ENCODE measurements at regions not wholly inside any gene's neighbourhood (a gene's known extent, or its start where the extent isn't known, plus 50 kb on each side); places are given as distances from the start of the nearest gene placed in this dataset.

DNA sequence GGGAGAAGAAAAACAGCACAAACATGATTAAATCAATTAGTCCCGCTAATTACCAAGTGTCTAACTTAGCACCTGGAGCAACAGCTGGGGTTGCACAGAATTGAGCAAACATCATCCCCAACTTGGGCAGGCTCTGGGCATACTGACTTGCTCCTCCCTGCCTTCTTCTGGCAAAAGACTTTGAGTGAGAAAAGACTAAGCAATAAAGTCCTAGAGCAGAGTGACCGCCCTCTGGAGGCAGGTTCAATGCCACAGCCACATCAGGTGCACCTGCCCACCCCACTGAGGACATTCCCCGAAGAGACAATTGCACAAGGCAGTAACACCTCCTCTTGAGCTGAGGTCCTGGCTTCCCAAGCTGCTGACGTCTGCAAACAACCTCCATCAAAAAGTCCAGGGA, 358.3 kb downstream of the SOX9 start:
- no peak for DNase-seq

DNA sequence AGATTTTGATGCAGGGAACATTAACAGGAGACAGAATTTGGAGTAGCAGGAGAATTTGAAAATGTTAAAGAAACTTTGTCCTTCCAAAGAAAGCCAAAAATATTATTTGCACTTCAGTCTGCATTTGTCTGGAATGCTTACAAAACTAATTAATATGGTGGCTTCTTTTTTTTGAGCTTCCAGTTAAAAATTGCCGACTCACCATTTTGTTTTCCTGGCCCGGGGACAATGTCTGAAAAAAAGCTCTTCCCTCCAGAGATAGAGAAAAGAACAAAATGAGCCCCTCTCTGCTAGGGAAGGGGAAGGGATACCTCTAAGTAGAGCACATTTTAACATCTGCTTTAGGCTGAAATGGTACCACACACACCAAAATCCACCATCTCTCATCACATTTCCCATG, 360.8 kb downstream of the SOX9 start:
- DNase-seq: no peak

DNA sequence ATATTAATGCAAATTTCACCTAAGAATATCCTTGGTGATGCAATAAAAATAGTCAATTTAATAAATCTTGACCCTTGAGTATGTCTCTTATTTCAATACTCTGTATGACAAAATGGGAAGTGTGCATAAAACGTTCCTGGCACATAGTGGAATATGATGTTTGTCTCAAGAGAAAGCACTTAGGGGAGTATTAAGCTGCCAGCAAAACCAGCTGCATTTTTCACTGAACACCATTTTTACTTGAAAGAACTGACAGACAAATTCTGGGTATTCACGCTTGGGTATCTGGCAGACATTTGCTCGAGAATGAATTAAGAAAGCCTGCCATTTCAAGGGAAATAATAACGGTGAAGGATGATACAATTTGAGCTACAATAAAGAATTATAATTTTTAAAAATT, 364.8 kb downstream of the SOX9 start:
- no peak for DNase-seq

DNA sequence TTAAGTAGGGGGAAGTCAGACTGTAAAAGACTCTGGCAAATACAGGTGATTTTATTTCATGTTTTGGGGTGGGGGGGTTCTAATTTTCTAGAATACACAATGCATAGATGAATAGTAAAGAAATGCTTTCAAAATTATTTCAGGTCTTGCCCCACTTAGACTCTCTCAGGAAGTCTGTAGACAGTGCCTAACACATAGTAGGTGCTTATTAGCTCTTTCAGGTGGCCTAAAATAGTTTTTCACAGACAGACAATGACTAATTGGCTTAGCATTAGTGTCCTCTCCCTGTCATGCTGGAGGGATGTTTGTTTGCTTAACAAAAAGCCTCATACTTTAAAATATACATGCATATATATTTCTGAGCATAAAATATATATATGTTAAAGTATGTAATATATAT, 366.0 kb downstream of the SOX9 start:
- no peak for DNase-seq

DNA sequence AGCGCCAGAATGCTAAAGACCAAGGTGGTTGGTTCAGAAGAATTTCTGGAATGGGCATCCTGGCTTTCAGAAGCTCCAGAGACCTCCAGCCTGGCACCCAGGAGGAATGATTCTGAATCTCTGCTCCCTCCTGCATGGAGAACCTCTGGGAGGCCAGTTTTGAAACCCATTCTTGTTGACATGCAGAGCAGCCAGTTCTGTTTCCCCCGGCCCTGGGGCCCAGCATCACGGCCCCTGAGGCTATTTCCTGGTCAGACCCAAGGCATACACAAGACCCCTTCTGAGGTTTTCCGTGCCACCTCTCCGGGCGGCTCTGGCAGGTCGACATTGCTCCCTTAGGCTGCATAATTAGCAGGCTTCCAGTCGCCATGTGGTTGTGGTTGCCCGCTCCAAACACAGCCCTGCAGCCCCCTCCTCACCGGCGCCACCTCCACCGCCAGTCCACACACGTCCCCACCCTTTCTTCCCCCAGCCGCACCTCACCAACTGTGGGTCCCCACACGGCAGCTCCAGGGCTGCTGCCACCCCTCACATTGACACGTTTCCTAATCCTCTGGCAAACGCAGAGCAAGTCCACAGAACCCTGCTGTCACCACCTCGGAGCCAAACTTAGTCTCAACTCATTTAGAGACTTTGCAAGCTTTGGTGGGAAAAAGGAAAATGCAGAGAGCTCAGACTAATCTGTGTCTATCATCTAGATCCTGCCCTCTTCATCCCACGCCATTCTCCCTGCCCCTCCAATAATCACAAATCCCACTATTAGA, 367.1 kb downstream of the SOX9 start:
- no peak for DNase-seq

DNA sequence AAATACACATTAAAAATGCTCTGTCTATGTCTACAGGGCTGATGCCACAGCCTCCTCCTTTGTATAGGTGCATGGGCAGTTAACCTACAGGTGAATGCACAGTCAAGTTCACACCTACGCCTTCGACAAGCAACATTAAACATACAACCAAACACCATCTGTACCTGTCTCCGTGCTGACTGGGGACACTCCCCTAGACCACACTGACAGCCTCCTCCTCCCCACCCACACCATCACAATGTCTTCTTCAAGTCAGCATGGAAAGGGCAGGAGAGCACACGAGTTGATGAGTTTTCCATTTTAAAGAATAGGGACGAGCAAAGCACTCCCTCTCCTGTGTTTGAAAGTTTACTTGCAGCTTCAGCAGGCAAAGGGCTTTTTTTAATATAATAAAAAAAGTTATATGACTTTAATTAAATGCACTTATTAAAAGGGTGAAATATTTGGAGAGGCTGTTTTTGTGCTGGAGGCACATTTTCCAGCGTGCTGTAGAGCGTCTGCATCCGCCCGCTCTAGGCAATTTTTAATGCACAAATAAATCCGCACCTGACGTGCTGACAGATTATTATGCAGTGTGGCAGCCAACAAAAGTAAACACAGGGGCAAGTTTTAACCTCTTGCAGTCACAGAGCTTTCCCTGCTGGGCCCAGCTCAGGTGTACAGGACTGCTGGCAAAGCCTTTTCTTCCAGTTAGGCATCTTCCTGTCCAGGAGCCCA, 367.9 kb downstream of the SOX9 start:
- no peak for DNase-seq

DNA sequence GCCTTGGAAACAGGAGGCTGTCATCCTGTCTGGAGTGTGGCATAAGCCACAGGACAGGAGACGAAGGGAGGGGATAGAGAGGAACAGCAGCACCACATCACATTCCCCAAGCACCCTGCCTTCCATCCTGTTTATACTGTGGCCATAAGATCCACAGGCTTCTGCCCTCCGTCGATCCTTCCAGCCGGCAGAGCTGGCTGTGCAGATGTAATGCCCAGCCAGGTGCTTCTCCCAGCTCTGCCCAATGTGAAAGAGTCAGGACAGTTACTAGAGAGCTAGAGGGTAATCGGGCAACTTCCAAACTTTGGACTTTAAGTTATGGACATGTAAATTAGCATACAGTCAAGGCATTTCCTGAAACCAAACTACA, 368.4 kb downstream of the SOX9 start:
- DNase-seq: no peak

DNA sequence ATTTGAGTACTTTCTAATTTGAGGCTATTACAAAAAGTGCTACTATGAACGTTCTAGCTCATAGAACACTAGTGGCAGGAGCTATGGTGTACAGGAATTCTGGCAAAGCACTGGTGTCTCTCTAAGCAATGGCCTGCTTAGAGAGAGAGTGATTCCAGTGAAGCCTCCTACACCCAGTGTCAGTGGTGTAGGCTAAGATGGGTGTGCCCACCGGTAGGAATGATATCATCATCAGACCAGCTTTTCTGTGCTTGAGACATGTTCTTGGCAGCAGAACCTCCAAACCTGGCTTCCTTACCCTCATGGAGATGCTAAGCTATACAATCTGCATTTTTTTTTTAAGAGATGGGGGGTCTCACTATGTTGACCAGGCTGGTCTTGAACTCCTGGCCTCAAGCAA, 370.3 kb downstream of the SOX9 start:
- no peak for DNase-seq

DNA sequence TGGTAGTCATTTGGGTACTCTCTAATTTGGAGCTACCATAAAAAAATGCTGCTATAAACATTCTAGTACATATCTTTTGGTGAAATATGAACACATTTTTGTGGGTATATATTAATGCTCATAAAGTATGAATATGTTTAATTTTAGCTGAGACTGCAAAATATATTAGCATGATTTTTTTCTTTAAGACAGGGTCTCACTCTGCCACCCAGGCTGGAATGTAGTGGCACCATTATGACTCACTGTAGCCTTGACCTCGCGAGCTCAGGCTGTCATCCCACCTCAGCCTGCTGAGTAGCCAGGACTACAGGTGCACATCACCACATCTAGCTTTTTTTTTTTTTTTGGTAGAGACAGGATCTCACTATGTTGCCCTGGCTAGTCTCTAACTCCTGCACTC, 371.7 kb downstream of the SOX9 start:
- no peak for DNase-seq

DNA sequence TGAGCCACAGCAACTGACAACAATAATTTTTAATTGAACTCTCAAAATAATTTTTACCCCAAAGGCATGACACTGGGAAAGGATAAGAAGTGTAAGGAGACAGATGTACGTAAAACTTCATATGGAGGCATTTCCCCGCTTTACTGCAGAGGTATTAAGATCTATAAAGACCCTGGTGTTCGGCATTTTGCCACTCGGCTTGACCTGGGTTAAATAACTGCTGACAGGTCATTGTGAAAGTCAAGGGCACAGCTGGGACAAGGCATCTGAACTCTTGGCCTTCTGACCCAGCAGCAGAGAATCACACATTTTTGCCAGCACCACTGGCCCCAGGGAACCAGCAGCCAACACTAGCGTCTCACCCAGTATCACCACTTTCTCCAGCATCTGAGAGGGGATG, 372.1 kb downstream of the SOX9 start:
- no peak for DNase-seq

DNA sequence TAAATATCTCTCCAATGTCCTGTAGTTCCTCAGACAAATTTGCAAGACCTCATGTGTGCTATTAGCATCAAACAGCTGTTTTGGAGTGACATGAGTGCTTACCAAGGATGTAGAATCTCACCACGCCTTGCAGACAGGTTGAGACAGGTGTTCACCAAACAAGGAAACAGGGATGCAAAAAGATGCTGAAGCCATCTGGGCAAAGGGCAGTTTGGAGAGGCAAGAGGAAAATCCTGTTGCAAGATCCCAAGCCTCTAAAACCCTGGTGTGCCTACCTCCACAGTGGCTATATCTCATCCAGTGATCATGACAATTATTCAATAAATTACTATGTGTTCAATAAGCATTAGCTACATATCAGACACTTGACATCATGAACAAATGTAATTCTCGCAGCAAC, 373.7 kb downstream of the SOX9 start:
- DNase-seq: no peak

DNA sequence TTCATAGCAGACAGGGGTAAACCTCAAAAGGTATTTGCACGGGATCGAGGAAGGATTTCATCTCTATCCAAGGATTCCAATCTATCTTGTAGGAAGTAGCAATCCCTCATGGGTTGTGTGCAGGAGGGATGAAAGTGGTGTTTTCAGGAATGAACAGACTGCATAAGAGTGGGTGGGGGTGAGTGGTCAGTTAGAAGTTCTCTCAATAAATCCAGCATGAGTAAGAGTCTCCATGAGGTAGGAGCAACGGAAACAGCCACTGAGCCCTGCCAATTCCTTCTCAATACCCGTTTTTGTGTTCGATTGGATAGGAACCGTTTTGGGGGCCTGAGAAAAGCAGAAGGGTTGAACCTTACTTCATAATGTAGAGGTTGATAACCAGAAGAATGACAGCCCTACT, 375.6 kb downstream of the SOX9 start:
- DNase-seq: no peak

DNA sequence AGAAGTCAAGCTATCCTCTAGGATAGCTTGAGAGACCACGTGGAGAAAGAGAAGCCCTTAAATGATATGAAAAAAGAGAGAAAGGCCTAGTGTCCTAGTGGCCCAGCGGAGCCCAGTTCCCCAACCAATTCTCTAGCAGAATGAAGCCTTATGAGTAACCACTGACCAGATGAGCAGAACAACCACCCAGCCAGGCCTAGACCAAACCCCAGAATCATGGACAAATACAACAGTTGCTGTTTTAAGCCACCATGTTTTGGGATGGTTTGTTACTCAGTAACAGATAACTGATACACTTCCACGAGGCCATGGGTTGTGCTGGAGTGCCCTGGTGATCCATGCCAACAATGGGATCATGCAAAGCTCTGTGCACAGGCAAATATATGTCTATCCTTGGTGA, 377.1 kb downstream of the SOX9 start:
- no peak for DNase-seq

DNA sequence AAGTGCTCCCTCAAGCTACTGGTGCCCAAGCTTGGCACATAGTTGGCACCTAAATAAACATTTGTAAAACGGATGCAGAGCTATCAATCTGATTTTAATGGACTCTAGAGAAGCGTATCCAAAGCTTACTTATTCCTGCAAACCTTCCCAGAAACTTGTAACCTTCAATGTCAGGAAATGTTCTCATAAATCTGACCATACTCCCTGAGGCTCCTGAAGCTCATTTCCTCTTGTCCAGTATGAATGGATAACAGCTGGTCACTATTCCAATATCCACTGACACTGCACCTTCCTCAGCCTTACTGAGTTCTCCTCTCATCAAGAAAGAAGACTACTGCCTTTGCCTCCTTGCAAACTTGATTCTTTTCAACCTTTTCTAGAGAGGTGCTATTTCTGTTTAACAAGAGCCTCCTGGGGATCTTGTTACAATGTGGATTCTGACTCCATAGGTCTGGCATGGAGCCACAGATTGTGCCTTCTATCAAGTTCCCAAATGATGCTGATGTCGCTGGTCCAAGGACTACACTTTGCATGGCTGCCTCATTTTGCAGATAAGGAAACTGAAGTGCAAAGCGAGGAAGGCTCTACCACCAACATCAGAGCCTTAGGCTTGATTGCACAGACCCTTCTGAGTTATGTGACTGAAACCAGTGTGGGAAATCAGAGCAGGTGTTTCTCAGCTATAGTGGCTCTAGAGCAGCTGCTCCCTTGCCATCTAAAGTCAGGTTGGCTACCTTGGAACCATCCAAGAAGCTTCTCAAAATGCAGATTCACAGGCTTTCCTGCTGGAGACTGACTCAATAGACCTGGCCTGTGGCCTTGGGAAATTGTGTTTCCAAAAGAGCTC, 377.8 kb downstream of the SOX9 start:
- DNase-seq: no peak

DNA sequence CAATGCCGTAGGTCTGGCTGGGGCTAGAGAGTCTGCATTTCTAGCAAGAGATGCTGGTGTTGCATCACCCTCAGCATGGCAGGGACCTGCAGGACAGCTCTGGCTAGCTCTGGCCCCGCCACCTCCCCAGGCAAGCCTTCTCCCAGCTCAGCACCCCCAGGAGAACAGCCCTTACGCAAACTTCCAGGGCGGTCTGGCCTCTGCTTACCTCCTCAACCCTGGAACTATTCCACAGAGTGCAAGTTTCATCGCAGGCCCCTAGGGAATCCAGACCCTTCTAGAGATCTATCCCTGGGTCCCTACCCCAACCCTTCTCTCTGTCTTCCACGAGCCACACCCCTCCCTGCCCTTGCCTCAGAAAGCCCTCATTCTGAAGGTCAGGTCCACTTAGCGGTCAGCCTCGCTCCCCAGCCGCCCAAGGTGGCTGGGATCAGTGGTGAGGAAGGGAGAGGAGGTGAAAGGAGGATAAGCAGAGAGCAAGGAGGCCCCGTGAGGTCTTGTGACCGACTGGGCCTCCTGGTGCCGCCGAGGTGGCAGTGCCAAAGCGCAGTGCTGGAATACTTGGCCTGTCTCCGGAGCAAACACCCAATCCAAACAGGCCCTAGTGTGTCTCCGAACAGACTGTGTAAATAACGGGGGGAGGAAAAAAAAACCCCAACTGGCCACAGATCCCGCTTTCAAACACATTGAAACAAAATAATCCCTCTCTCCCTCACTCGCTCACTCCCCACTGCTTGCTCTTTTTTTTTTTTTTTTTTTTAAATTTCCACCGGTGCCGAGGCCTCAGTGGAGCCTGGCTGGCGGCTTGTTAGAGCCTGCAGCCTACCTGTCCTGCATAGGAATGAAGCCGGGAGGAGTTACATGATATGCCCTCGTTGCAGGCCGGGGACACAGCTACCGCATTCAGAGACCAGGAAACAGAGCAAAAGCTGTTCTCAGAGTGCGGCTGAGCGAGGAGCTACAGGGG, 380.9 kb downstream of the SOX9 start:
- DNase-seq: no peak

DNA sequence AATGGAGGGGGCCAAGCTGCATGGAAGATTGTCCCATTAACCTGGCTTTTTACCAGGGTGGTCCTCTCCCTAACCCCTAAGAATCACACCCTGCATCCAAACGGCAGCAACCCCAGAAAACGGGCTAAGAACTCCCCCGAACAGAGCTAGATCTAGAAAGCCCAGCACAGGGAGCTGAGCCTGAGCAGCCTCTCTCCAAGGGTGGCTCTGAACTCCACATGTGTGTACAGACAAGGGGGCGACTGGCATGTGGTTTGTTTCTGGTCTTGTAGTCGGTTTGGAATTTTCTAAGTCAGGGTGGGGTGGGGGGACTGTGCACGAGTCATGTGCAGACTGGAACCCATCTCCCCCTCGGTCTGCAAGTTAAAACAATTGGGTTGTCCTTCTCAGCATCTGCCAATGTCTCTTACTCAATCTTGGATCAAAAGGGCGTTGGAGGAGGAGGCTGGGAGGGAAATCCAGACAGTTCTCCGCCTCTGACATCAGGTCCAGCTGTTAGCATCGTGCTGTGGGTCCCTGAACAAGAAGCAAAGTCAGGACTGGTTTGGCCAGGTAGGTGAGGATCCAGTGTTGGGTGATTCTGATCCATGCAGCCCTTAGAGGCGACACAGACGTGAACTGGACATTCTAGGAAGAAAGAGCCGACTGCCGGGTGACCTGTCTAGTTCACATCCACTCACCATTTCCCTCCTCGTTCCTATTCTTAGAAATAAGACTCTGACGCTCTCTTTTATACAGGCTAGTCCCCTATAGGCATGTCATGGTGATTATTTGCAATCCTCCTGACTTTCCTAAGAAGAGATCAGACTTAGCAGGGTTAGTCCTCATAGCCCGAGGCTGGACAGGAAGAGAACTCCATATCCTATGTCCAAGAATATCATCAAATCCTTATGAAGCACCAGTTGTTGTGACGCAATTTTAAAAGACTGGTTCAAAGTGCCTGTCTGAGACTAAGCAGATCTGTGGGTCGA, 381.8 kb downstream of the SOX9 start:
- DNase-seq: no peak

DNA sequence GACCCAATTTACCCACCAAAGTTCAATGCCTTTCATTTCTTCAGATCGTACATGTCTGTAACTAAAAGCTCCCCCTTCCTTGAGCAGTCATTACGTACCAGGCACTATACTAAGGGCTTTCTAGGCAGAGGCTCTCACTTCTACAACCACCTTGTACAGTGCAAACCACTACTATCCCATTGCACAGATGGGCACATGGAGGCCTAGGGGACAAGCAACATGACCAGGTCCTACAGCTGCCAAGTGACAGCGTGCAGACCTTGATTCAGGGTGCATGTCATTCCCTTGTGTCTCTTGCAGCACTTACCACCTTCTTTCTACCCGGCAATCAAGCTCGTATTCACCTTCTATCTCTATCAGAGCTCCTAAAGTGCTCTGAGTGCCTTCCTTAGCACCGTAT, 382.7 kb downstream of the SOX9 start:
- DNase-seq: no peak

DNA sequence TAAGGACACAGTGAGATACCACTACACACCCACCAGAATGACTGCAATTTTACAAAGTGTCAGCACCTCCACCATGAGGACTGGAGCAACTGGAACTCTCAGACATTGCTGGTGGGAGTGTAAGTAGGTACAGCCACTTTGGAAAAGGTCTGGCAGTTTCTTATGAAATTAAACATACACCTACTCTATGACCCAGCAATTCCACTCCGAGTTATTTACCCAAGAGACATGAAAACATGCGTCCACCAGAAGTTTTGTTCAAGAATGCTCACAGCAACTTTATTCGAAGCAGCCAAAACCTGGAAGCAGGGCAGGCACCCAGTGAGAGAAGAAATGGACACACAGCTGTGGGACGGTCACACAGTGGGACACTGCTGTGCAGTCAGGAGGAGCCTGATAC, 384.0 kb downstream of the SOX9 start:
- no peak for DNase-seq

DNA sequence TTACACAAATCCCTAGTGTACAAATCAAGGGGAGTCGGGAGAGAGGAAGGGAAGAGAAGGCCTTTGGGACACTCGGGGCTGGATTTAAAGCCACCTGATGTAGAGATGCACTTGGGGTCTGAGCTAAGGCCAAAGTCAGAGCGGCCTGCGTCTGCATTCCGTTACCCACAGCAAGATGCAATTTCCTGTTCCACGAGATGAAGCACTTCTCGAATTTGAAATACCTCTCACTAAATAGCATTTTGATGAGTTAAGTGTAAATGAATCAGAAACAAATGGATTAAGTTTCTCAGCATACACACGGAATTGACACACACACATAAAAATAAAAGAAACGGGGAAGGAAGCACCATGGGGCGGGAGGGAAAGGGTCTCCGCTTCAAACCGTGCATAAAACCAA, 386.0 kb downstream of the SOX9 start:
- no peak for DNase-seq

DNA sequence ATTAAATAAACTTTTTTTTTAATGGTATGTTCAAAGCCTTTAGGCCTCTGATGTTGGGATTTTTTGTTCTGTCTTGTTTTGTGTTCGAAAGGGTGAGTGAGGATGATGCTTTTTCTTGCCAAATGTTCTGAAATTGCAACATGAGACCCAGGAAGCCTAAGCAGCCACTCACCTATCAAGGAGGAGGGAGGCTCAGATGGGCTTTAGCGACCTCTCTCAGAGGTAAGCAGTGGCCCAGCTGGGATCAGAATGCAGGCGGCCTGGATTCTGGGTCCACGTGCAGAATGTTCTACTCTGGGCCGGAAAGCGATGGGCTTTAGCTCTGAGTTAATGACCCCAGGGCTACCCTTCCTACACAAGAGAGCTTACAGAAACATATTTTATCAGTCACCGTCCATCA, 386.6 kb downstream of the SOX9 start:
- no peak for DNase-seq

DNA sequence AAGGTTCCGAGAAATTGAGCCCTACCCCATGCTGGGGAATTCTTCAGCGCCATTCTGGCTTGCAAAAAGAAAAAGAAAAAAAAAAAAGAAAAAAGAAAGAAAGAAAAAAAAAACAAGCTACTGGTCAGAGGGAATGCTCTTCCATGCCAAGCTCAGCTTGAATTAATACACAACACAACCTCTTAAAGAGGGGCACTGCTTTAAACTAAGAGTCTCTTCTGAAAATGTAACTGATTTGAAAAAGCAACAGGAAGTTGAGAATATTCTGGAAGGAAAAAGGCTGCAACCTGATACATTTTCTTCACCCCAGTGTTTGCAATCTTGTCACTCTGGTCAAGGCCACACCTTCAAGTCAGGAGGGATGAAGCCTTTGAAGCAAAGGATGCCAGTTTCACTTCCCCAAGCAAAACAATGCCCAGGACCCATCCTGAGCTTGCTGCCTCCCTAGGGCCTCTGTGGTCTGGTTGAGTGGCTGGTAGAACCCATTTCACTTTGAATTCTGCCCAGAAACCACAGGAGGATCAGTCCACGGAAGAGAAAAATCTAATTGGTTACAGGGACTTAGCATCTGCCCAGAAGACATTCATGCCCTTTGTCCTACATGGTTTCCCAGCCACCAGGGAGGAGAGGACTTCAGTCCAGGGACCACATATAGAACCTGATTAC, 389.7 kb downstream of the SOX9 start:
- DNase-seq: no peak

All from T-helper 9 cell (primary cell).